ENCODE measurements at regions not wholly inside any gene's neighbourhood (a gene's known extent, or its start where the extent isn't known, plus 50 kb on each side); places are given as distances from the start of the nearest gene placed in this dataset.

DNA sequence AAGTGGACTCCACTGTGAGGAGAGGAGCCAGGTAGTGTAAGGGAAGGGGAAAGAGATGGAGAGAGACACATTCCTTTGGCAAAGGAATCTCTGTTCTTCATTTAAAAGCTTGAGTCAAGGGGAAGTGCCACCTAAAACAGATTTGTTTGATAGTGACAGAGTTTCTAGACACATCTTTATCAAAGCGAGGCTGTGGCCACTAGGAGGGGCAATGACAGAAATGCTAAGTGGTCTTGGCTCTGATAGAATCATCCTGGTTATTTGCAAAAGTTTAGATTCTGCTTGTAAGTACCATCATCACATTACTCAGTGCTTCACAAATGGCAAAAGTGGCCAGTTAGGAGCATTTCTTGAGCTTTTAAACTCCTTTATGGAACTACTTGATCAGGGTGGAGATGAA lies 261.4 kb downstream of the CNTN3 start:
- TF ChIP-seq, protein P1, sequence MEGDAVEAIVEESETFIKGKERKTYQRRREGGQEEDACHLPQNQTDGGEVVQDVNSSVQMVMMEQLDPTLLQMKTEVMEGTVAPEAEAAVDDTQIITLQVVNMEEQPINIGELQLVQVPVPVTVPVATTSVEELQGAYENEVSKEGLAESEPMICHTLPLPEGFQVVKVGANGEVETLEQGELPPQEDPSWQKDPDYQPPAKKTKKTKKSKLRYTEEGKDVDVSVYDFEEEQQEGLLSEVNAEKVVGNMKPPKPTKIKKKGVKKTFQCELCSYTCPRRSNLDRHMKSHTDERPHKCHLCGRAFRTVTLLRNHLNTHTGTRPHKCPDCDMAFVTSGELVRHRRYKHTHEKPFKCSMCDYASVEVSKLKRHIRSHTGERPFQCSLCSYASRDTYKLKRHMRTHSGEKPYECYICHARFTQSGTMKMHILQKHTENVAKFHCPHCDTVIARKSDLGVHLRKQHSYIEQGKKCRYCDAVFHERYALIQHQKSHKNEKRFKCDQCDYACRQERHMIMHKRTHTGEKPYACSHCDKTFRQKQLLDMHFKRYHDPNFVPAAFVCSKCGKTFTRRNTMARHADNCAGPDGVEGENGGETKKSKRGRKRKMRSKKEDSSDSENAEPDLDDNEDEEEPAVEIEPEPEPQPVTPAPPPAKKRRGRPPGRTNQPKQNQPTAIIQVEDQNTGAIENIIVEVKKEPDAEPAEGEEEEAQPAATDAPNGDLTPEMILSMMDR (IDR thresholded peaks at IDR 0.05; ENCODE audit: low read length) = peak; percentile 30; the same call in 1 of the 2 replicates
- no peak for TF ChIP-seq EZH2 (IDR thresholded peaks at IDR 0.05; ENCODE audit: borderline replicate concordance, low read length)
